GM19043 (cell line): ENCODE measurements at regions not wholly inside any gene's neighbourhood (a gene's known extent, or its start where the extent isn't known, plus 50 kb on each side); places are given as distances from the start of the nearest gene placed in this dataset.

ENCODE experiments used
- ATAC-seq: cut with Tn5 transposase; IDR thresholded peaks from one replicate; pipeline ENCODE4 v1.9.1; 2021; ENCODE audit warnings: low read depth; ENCODE audit not compliant: unreplicated experiment

DNA sequence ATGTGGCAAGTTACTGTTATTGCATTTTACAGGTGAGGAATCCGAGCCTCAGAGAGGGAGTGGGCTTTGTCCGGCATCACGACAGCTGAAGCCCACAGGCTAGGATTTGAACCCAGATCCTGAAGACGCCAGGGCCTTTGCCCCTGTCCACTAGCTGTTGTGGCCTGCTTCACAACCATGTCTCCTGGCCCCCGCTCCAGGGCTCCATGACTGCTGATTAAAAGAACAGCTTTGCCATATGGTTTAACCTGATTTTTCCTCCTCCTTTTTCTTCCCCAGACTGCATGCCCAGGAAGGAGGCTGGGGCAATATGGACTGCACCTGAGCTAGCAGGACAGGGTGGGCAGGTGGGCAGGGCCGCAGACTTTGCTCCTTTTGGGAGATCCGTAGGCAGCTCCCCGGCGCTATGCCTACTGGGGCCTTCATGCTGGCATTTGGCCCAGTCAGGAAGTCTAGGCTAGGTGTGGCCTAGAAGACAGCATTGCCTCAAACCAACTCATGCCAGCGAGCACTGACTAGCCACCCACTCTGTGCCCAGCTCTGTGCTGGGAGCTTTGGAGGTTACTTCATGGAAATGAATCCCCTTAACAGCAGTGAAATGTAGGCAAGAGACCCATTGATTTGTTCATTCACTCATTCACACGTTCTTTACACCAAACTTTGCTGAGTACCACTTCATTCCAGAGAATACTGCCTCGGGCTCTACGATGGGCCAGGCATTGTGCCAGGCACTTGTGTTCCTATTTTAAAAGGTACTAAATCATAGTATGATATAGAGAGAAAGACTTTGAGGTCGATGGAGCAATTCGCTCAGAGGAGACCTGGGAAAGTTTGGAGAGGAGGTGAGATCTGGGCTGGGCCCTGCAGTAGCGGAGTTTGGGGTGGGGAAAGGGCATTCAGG is 94.3 kb upstream of the CPEB4 start:
- ATAC-seq: no peak

DNA sequence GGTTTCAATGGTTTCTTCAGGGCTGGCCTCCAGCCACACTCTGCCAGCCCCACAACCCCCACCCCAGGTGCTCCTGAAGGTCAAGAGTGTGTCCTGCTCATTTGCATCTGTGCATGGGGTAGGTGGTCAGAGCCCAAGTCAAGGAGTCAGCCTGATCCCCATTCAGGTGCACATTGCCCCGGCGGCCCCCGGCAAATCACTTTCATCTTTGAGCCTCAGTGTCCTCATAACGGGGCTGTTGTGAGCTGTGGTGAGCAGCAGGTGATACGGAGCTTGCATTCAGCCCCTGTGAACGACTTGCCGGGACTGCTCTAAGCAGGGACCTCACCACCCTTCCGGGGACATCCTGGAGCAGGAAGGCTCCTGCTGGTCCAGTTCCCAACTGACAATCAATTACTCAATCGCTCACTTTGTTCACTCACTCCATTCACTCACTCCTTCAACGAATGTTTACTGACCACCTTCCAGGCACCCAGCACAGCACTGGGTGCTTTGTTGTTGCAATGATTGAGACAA is 93.2 kb upstream of the CPEB4 start:
- no peak for ATAC-seq

DNA sequence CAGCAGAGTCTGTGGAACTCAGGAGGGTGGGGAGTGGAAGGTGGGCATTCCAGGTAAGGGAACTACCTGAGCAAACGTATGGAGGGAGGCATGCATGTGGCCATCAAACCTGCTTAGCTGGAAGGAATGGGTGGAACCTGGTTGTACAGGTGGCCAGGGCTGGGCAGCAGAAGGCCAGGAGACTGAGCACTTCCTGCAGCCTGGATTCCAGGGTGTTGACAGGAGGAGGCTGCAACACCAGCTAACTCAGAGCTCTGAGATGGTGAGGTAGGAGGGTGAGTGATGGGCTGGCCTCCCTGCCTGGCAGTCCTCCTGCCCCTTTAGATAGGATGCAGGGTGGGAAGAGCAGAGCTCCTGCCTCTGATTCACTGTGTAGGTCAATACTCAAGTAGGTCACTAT is 92.5 kb upstream of the CPEB4 start:
- ATAC-seq: no peak

DNA sequence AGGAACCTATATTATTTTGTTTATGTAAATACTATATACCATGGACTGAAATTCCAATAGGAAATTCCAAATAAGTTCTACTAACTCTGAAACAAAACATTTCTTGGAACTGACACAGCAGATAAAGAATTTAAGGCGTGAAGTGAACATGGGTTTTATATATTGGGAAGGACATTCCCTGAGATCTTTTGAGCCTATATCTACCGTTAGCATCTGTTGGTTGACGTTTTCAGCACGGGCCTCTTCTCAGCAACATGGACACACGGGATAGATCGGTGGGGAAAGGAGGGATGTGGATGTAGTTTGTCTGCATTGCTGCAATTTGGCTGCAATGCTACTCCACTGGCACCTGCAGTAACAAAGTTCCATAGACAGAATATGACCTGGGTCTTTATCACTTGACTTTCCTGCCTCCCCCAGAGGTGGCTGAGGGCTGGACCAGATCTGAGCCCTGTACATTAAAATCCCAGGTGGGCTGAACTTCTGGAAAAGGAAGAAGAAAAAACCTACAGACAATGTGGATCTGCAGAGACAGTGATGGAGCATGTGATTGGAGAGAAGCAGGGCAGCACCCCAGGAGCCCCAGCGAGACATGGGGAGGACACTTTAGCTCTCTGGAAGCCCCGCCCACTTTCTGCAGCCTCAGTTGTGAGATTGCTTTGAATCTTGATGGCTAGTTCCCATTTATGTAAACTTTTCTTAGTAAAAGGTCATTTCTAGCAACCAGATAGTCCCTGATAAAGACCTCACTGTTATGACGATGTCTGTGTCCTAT is 91.2 kb upstream of the CPEB4 start:
- no peak for ATAC-seq

DNA sequence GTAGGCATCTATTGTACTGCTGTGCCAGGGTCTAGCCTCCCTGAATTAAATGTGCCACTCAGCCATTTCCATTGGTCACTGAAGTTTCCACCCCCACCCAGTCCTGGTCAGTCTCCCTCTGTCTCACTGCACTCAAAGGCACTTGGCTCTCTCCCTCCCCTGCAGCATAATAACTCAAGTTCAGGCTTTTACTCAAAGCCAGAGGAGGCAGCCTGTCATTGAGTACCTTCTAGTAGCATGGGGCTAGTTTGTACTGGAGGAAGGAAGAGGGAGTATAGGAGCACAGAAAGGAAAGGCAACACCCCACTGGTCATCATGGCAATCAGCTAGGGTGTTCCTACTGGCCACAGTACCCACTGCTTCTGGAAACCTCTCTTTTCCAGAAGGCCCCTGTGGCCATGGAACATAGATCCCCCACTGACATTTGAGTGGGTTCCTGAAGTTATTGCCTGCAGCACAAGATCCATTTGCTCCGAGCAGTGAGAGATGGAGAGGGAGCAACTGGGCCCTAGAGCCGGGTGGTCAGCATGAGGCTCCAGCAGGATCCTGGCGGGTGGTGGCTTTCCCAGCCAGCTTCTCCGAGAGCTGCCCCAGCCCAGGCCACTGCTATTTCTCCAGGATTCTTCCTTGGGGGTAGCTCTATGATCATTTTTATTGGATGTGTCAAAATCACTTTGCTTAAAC is 89.9 kb upstream of the CPEB4 start:
- no peak for ATAC-seq

DNA sequence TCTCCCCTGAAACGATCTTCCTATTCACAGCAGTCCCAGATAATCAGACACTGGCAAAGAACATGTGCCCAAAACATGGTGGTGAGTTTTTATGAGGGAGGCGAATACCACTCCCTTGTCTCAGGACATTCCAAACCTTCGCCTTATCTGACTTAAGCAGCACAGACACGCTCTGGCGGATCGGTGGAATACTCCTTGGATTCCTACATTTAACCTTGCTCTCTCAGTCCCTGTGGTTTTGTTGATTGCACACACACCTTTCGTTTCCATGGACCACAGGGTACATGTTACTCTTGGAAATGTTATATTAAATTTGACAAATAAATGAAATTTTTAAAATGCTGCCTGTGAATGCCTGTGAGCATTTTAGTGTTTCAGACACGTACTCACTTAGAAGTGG is 87.8 kb upstream of the CPEB4 start:
- ATAC-seq: no peak

DNA sequence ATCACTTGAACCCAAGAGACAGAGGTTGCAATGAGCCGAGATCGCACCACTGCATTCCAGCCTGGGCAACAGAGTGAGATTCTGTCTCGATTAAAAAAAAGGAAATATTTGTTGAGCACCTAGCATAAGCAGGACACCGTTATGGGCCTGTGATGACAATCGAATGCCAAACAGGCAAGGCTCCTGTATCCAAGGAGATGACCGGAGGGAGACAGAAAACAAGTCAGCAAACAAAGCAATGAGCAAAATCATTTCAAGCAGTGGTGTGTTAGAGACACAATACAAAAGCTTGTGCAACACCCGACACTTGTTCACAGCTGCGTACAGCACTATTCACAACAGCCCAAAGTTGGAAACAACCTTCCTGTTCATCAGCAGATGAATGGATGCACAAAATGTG is 87.1 kb upstream of the CPEB4 start:
- no peak for ATAC-seq

DNA sequence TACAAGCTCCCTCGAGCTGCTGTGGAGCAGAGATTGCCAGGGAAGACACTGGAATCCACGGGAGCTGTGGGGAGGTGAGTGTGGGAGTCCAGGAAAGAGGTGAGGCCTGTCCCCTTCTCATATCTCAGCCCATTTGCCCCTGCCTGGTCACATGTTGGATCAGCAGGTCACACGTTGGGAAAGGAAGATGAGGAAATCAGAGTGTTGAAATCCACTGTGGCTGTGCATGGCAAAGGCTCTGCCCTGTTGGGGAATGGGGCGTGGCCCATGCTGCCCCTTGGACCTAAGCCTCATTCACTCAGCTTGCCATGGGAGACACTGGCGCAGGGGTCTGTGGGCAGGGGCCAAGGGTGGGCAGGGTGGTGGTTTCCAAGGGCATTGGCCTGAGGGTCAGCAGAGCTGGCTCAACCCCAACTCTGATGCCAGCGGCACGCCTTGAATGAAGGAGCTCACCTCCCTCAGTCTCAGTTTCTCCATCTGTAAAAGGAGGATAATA is 85.4 kb upstream of the CPEB4 start:
- no peak for ATAC-seq

DNA sequence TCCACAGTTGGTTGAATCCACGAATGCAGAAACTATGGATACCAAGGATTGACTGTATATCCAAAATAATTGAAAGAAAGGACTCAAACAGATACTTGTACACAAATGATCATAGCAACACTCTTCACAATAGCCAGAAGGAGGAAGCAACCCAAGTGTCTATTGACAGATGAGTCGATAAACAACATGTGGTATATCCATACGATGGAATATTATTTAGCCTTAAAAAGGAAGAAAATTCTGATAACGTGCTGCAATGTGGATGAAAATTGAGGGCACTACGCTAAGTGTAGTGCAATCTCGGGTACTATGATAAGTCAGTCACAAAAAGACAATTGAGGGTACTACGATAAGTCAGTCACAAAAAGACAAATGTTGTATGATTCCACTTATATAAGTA is 83.6 kb upstream of the CPEB4 start:
- no peak for ATAC-seq

DNA sequence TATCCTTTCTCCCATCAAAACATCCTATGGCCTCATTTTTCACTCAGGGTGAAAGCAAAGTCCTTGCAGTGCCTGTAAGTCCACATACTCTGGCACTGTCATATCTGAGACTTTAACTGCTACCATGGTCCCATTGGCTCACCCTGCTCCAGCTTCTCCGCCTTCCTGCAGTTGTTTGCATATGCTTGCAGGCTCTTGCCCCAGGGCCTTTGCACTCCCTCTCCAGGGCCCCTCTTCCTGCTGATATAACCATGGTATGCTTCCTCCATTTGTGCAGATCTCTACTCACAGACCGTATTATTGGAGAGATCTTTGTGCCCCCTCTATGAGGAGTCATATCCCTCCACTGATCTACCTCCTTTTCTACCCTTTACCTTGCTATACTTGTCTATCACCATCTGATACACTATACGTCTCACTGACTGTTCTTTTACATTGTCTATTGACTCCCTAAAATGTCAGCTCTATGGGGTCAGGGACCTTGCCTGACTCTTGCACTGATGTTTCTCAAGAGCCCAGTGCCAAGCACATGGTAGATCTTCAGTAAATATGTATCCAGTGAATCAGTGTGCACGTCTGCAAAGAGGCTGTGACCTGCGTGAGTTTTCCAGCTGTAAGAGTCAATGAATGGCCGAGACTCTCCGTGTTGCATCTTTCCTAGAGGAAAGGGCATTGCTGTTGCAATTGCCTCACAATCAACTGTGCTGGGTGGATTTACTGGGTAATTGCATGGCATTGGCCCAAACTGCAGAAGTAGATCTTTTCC is 81.7 kb upstream of the CPEB4 start:
- ATAC-seq: no peak

DNA sequence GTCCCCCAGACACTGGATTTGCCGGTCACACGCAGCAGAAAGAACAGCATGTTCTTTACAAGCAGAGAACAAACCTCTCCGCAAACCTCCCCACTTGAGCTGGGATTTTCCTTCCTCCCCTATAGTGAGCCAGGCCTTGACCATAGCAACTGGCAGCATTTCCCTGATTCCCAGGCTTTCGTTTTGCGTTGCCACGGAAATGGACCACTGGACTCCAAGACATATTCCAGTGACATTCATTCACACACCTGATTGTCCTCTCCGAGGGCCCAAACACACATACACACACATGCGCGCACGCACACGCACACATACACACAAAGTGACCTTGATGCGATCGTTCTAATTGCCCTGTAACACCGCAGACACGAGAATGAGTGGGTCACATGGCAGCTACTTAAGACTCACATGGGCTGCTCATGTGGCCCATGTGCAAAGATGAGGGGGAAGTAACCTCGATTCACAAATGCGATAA is 80.9 kb upstream of the CPEB4 start:
- no peak for ATAC-seq

DNA sequence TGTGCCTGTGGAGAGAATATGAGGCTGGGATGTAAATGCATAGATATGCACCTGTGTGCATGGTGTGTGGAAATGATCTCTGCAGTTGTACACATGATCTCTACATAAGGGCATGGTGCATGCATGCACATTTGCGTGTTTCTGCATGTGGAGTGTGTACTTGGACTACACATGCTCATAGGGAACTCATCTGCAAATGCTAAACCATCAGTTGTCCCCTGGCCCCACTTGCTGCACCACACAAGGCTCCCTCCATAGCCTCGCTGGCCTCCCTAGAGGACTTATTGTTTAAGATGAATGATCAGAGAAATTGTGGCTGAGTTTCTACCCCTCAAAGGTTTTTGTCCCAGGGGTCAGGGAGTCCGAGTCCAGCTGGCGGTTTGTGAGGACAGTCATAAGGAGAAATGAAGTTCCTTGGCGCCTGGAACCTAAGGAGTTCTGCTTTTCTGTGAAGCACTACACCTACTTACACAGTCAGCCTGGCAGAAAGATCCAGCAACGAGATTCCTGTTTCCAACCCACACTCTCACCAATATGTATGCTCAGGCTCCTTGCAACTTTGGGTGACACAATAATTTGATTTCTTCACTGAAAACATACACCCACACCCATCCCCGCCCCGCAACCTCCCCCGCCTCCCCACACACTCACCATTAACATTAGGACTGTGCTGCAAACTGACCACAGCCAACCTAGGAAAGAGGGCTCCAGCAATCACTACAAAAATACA is 79.9 kb upstream of the CPEB4 start:
- ATAC-seq: no peak

DNA sequence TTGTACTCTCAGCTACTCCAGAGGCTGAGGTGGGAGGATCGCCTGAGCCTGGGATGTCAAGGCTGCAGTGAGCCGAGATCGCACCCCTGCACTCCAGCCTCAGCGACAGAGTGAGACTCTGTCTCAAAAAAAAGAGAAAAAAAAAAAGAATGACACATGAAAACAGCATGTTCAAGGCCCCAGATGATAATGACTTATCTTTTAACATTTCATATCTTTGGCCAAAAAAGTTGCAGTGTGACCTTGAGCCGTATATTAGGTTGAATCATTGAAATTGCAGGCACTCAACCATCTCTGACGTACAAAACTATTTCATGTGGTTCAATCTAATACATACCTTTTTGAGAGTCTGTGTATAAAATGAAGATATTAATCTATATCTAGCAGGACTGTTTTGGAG is 79.1 kb upstream of the CPEB4 start:
- ATAC-seq: no peak

DNA sequence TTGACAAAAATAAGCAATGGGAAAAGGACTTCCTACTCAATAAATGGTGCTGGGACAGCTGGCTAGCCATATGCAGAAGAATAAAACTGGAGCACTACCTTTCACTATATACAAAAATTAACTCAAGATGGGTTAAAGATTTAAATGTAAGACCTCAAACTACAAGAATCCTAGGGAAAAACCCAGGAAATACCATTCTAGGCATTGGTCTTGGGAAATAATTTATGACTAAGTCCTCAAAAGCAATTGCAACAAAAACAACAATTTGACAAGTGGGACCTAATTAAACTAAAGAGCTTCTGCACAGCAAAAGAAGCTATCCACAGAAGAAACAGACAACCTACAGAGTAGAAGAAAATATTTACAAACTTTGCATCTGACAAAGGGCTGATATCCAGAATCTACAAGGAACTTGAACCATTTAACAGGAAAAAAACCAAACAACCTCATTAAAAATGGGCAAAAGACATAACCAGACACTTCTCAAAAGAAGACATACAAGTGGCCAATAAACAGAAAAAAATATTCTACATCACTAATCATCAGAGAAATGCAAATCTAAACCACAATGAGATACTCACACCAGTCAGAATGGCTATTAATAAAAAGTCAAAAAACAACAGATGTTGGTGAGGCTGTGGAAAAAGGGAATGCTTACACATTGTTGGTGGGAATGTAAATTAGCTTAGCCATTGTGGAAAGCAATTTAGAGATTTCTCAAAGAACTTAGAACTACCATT is 75.2 kb upstream of the CPEB4 start:
- no peak for ATAC-seq

DNA sequence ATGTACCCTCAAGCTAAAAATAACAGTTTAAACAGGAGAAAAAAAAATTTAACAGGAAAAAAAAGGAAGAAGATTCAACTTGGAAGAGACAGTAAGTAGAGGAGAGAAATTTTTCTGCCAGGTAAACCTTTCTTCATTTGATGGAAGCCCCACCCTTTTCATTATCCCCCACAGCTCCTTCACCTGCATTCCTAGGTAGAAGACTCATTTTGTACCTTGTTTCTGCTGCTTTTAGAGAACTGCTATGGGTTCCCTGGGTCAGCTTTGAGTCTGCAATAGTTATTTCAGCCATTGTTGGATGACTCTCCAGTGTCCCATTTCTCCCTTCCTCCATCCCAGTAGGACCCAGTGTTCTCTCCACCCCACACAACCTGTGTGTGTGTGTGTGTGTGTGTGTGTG is 74.1 kb upstream of the CPEB4 start:
- no peak for ATAC-seq

DNA sequence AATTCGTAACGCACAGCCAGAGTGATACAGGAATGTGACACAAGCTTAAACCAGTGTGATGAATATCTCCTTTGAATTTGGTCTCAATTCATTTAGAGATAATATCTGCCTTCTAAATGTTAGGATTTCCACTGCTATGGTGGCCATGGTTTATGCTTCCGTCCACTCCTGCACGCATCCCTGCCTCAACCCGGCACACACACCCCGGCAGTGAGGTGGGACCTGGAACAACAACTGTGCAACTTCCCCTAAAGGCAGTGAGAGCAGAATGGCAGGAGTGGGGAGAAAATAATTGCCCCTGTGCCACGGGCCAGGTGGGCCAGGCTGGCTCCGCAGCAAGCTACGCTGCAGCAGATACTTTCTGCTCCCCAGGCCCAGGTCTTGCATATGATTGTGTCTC is 72.6 kb upstream of the CPEB4 start:
- no peak for ATAC-seq

DNA sequence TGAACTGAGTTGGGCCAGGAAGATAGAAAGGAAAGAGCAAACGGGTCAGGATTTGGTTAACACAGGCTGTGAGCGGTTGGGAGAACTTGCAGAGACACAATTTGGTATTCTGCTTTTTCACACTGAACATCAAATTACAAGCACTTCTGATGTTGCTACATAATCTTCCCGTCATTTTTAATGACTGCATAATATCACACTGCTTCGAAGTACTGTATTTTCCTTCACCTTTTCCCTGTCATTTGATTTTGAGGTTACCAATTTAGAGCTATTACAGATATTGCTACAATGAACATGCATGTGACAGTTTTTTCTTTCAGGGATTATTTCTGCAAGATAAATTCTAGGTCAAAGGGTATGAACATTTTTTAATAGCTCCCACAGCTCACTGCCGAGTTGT is 71.4 kb upstream of the CPEB4 start:
- ATAC-seq: no peak

DNA sequence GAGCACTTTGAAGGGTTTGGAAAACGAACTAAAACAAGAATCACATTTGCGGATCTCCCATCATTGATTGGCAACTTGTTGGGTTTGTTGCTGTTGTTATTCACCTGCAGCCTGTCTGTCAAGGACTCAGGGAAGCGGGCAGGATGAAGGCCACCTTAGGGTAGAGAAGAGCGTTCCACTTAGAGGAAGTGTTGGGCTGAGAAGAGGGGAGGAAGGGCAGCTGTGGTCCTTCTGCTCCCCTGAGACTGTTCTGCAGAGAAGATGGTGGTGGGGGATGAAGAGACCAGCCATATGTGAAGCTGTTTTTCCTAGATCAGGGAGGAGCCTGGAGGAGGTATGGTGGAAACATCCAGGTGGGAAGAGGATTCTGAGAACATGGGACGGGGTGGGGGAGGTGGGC is 70.6 kb upstream of the CPEB4 start:
- no peak for ATAC-seq

DNA sequence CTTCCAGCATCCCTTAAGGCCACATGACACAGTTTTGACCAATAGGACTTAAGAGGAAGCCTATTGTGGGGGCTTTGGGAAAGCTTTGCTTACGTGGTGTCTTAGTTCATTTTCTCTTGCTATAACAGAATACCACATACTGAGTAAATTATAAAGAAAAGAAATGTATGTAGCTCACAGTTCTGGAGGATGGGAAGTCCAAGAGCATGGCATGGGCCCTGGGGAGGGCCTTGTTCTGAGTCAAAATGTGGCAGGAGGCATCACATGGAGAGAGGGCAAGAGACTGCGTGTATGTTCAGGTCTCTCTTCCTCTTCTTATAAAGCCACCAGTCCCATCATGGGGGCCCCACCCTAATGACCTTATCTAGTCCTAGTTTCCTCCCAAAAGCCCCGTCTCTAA is 68.6 kb upstream of the CPEB4 start:
- no peak for ATAC-seq
